ENCODE measurements at regions not wholly inside any gene's neighbourhood (a gene's known extent, or its start where the extent isn't known, plus 50 kb on each side); places are given as distances from the start of the nearest gene placed in this dataset.

GRCh38 chr3:139751789-139752188 is 74.0 kb upstream of the NMNAT3 start:
- no peaks in the 10 kb centered on the region for H4K20me1 ChIP-seq (ENCODE audit: insufficient read depth, low read length)
- H3K4me1 ChIP-seq (ENCODE audit: low read length): no peaks in the 10 kb centered on the region
- H2AFZ ChIP-seq (ENCODE audit: low read length): no peak overlapping the region
- H3K79me2 ChIP-seq (ENCODE audit: low read length): no peaks in the 10 kb centered on the region
- no peaks in the 10 kb centered on the region for H3K9me3 ChIP-seq (replicated peaks; ENCODE audit: insufficient read depth, low read length)
- TF ChIP-seq CTCF (IDR thresholded peaks at IDR 0.05; ENCODE audit: low read length) (no peak), EZH2phosphoT487 (IDR thresholded peaks at IDR 0.05; ENCODE audit: low read length) (no peak), EZH2 (optimal IDR thresholded peaks at IDR 0.05; ENCODE audit: low read depth, low read length) (no peak)
- DNase-seq: peak; percentile 48
- no peaks in the 10 kb centered on the region for H3K36me3 ChIP-seq (replicated peaks; ENCODE audit: insufficient read depth, low read length)
- H3K4me3 ChIP-seq (ENCODE audit: low read length): no peak overlapping the region
- no peaks in the 10 kb centered on the region for H3F3A ChIP-seq (ENCODE audit: insufficient read depth, low read length)
- H3K27me3 ChIP-seq (replicated peaks; ENCODE audit: insufficient read depth, low read length): no peaks in the 10 kb centered on the region
- no peaks in the 10 kb centered on the region for H3K9me2 ChIP-seq (replicated peaks; ENCODE audit: insufficient read depth, low read length)
- H3K27ac ChIP-seq (ENCODE audit: low read length): no peak overlapping the region
- no peak overlapping the region for H3K9ac ChIP-seq (ENCODE audit: low read length)
- H3K4me2 ChIP-seq (ENCODE audit: low read depth, low read length): 0 out of 2 replicates have a peak overlapping the region, but pooled peaks have one; percentile 12

GRCh38 chr3:139746481-139746880 is 68.7 kb upstream of the NMNAT3 start:
- TF ChIP-seq CTCF (IDR thresholded peaks at IDR 0.05; ENCODE audit: low read length): no peak
- no peak for TF ChIP-seq EZH2phosphoT487 (IDR thresholded peaks at IDR 0.05; ENCODE audit: low read length)
- no peak for TF ChIP-seq EZH2 (optimal IDR thresholded peaks at IDR 0.05; ENCODE audit: low read depth, low read length)
- Histone ChIP-seq H3K4me3 (ENCODE audit: low read length) (no peak overlapping the region), H2AFZ (ENCODE audit: low read length) (no peak overlapping the region), H3K79me2 (ENCODE audit: low read length) (no peaks in the 10 kb centered on the region), H3K27me3 (replicated peaks; ENCODE audit: insufficient read depth, low read length) (no peaks in the 10 kb centered on the region), H3K9ac (ENCODE audit: low read length) (no peak overlapping the region), H3K4me1 (ENCODE audit: low read length) (no peaks in the 10 kb centered on the region), H3K9me3 (replicated peaks; ENCODE audit: insufficient read depth, low read length) (no peaks in the 10 kb centered on the region), H3K4me2 (ENCODE audit: low read depth, low read length) (no peak overlapping the region), H3F3A (ENCODE audit: insufficient read depth, low read length) (no peaks in the 10 kb centered on the region), H4K20me1 (ENCODE audit: insufficient read depth, low read length) (no peaks in the 10 kb centered on the region), H3K27ac (ENCODE audit: low read length) (no peak overlapping the region), H3K9me2 (replicated peaks; ENCODE audit: insufficient read depth, low read length) (no peaks in the 10 kb centered on the region), H3K36me3 (replicated peaks; ENCODE audit: insufficient read depth, low read length) (no peaks in the 10 kb centered on the region)
- no peak for DNase-seq

DNA sequence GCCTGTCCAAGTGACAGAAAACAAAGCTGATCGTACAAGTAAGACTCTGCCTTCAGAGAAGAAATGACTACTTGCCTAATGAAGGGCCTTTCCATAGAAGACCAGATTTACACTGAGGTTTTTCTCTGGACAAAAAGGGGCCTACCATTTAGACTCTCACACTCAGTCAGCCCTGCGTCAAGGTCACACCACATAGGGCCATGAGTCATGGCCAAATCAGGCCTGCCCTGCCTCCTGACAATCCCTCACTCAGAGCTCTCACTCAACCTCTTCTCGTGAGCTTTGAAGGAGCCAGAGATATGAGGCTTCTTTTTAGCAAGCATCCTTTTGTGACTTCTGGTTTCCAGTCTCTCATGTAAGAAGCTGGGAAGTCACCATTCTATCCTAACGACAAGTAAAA is 68.1 kb upstream of the NMNAT3 start:
- no peak for DNase-seq
- no peaks in the 10 kb centered on the region for H3K9me3 ChIP-seq (replicated peaks; ENCODE audit: insufficient read depth, low read length)
- H3K4me2 ChIP-seq (ENCODE audit: low read depth, low read length): no peak overlapping the region
- no peaks in the 10 kb centered on the region for H3K4me1 ChIP-seq (ENCODE audit: low read length)
- H3K79me2 ChIP-seq (ENCODE audit: low read length): no peaks in the 10 kb centered on the region
- H2AFZ ChIP-seq (ENCODE audit: low read length): no peak overlapping the region
- H4K20me1 ChIP-seq (ENCODE audit: insufficient read depth, low read length): no peaks in the 10 kb centered on the region
- no peak overlapping the region for H3K4me3 ChIP-seq (ENCODE audit: low read length)
- TF ChIP-seq CTCF (IDR thresholded peaks at IDR 0.05; ENCODE audit: low read length): no peak
- TF ChIP-seq EZH2phosphoT487 (IDR thresholded peaks at IDR 0.05; ENCODE audit: low read length): no peak
- no peak for TF ChIP-seq EZH2 (optimal IDR thresholded peaks at IDR 0.05; ENCODE audit: low read depth, low read length)
- H3F3A ChIP-seq (ENCODE audit: insufficient read depth, low read length): no peaks in the 10 kb centered on the region
- H3K36me3 ChIP-seq (replicated peaks; ENCODE audit: insufficient read depth, low read length): no peaks in the 10 kb centered on the region
- H3K27ac ChIP-seq (ENCODE audit: low read length): no peak overlapping the region
- no peaks in the 10 kb centered on the region for H3K9me2 ChIP-seq (replicated peaks; ENCODE audit: insufficient read depth, low read length)
- no peaks in the 10 kb centered on the region for H3K27me3 ChIP-seq (replicated peaks; ENCODE audit: insufficient read depth, low read length)
- no peak overlapping the region for H3K9ac ChIP-seq (ENCODE audit: low read length)

Measured in MM.1S (cell line).